CD8-positive, alpha-beta memory T cell (primary cell): ENCODE measurements at regions not wholly inside any gene's neighbourhood (a gene's known extent, or its start where the extent isn't known, plus 50 kb on each side); places are given as distances from the start of the nearest gene placed in this dataset.

Source experiments
- CTCF ChIA-PET: fragments of 350-600 bp; sonication (Branson Sonifier 250); formaldehyde crosslinking; loops from one replicate; lab custom pipeline; 2021; ENCODE audit warnings: antibody characterized with exemption; lab: Charles Lee
- POLR2A ChIA-PET: fragments of 350-600 bp; sonication (Branson Sonifier 250); formaldehyde crosslinking; loops from one replicate; lab custom pipeline; 2021; ENCODE audit warnings: antibody characterized with exemption; lab: Charles Lee
- DNase-seq, 5 donors: peaks; one replicate each; pipeline versions ENCODE4 v3.0.0 to v3.0.0-alpha.2; 2020 to 2022; ENCODE audit warnings: mixed read lengths in 1 of 5
- H3K27ac ChIP-seq: one replicate; pipeline ENCODE4 v1.7.0; 2013; ENCODE audit warnings: low read depth, mild to moderate bottlenecking, low read length, moderate library complexity
- H3K27me3 ChIP-seq: 2 replicates; pipeline ENCODE4 v1.7.0; 2013; ENCODE audit warnings: low read length, mild to moderate bottlenecking; ENCODE audit not compliant: insufficient read depth, poor library complexity, severe bottlenecking
- H3K36me3 ChIP-seq: 2 replicates; pipeline ENCODE4 v1.7.0; 2013; ENCODE audit warnings: mild to moderate bottlenecking, low read length, moderate library complexity; ENCODE audit not compliant: insufficient read depth
- H3K4me1 ChIP-seq: 2 replicates; pipeline ENCODE4 v1.7.0; 2013; ENCODE audit warnings: mild to moderate bottlenecking, low read length, moderate library complexity; ENCODE audit not compliant: insufficient read depth
- H3K4me3 ChIP-seq: 2 replicates; pipeline ENCODE4 v1.7.0; 2013; ENCODE audit warnings: mild to moderate bottlenecking, low read length
- H3K9me3 ChIP-seq: 2 replicates; pipeline ENCODE4 v1.7.0; 2013; ENCODE audit warnings: mild to moderate bottlenecking, low read length
- H3K27ac Mint-ChIP-seq, 8 donors: one replicate each; pipeline ENCODE4 v1.8.0; 2020 to 2021; ENCODE audit warnings: mixed read lengths in 8 of 8, mild to moderate bottlenecking in 6 of 8, inconsistent platforms in 3 of 8, moderate library complexity in 3 of 8
- H3K27me3 Mint-ChIP-seq, 2 donors: one replicate each; pipeline ENCODE4 v1.8.0; 2020 to 2021; ENCODE audit warnings: mixed read lengths in 2 of 2, mild to moderate bottlenecking in 1 of 2, moderate library complexity in 1 of 2
- H3K36me3 Mint-ChIP-seq, 3 donors: one replicate each; pipeline ENCODE4 v1.8.0; 2020 to 2021; ENCODE audit warnings: mixed read lengths in 3 of 3, inconsistent platforms in 1 of 3, mild to moderate bottlenecking in 1 of 3
- H3K4me1 Mint-ChIP-seq, 3 donors: one replicate each; pipeline ENCODE4 v1.8.0; 2020 to 2021; ENCODE audit warnings: mixed read lengths in 3 of 3, inconsistent platforms in 1 of 3, mild to moderate bottlenecking in 1 of 3
- H3K4me3 Mint-ChIP-seq, 7 donors: one replicate each; pipeline ENCODE4 v1.8.0; 2020 to 2021; ENCODE audit warnings: mixed read lengths in 7 of 7, mild to moderate bottlenecking in 6 of 7, moderate library complexity in 4 of 7, inconsistent platforms in 2 of 7
- H3K9me3 Mint-ChIP-seq, 5 donors: one replicate each; pipeline ENCODE4 v1.8.0; 2020 to 2022; ENCODE audit warnings: mixed read lengths in 5 of 5, mild to moderate bottlenecking in 3 of 5, moderate library complexity in 2 of 5, inconsistent platforms in 1 of 5

DNA sequence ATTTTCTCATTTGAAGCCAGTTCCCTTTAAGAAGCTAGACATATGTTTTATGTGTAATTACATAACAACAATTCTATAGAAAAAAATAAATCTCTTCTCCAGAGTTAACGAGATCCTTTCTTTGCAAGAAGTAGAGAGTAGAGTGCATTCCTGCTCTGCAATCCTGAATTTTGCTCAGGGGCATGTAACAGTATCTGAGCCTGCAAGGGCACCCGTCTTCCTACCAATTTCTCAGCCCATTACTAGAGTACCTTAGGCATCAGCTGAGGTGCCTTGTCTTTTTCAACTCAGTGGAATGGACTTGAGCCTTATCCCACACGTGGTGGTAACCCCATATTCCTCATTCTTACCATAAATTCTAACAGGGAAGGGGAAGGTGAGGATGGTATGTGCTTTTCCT, 205.9 kb downstream of the IKZF2 start:
- H3K27ac Mint-ChIP-seq = peak overlapping the region in 2 of 8 donors; percentile 7 to 42
- Histone ChIP-seq H3K27ac (no peak overlapping the region), H3K9me3 (no peaks in the 10 kb centered on the region), H3K4me3 (no peak overlapping the region), H3K27me3 (no peaks in the 10 kb centered on the region), H3K4me1 (no peaks in the 10 kb centered on the region), H3K36me3 (no peaks in the 10 kb centered on the region)
- no peak for DNase-seq
- peaks cover 0 to 3% (median 0%) of the 10 kb centered on the region in 3 donors for H3K36me3 Mint-ChIP-seq
- H3K27me3 Mint-ChIP-seq = no peaks in the 10 kb centered on the region
- POLR2A ChIA-PET = no interaction called here
- no peak overlapping the region for H3K4me3 Mint-ChIP-seq
- H3K4me1 Mint-ChIP-seq = no peaks in the 10 kb centered on the region
- peaks cover 0 to 2% (median 0%) of the 10 kb centered on the region in 5 donors for H3K9me3 Mint-ChIP-seq
- CTCF ChIA-PET = no interaction called here

DNA sequence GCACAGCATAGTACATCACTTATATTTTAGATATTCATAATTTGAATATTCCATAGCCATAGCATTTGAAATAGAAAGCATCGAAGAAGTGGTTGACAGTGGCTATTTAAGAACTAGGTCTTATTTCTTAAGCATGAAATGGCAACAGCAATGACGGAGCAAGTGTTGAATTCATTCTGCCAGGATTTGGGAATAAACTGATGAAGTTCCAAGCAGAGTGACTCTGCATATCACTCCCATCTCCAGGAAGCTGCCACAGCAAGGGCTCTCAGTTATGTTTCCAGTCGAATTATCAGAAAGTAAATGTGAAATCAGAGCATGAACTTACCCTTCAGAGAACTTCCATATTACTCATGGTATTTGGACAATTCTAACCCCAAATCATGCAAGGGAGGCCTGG, 208.1 kb downstream of the IKZF2 start:
- POLR2A ChIA-PET = no interaction called here
- H3K27ac ChIP-seq = no peak overlapping the region
- H3K36me3 Mint-ChIP-seq = peaks cover 0 to 3% (median 0%) of the 10 kb centered on the region in 3 donors
- H3K27me3 ChIP-seq = no peaks in the 10 kb centered on the region
- H3K36me3 ChIP-seq = no peaks in the 10 kb centered on the region
- no peak overlapping the region for H3K4me3 ChIP-seq
- CTCF ChIA-PET = no interaction called here
- no peaks in the 10 kb centered on the region for H3K27me3 Mint-ChIP-seq
- no peaks in the 10 kb centered on the region for H3K9me3 Mint-ChIP-seq
- no peak for DNase-seq
- no peaks in the 10 kb centered on the region for H3K4me1 ChIP-seq
- no peaks in the 10 kb centered on the region for H3K4me1 Mint-ChIP-seq
- no peaks in the 10 kb centered on the region for H3K9me3 ChIP-seq
- no peak overlapping the region for H3K27ac Mint-ChIP-seq
- no peak overlapping the region for H3K4me3 Mint-ChIP-seq

DNA sequence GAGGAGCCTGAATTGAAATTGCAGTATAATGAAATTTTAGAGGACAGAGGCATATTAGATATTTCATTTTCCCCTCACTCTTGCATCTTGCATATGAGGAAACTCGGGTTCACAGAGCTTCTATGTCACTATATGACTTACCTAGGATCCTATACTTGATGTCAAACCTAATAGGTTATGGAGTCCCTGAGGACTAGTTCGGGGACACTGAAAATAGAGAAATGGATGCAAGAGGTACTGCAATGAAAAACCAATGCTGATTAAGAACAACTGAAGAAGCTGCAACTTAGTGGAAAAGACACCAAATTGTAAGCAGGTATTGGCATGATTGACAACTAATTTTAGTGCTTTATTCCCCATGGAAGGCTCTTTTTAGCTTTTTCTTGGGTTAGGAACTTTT, 210.1 kb downstream of the IKZF2 start:
- H3K4me1 ChIP-seq = no peaks in the 10 kb centered on the region
- H3K9me3 ChIP-seq = no peaks in the 10 kb centered on the region
- Mint-ChIP-seq H3K36me3 (peaks cover 0 to 3% (median 1%) of the 10 kb centered on the region in 3 donors), H3K9me3 (peaks cover 0 to 2% (median 0%) of the 10 kb centered on the region in 5 donors), H3K4me1 (no peaks in the 10 kb centered on the region), H3K27ac (no peak overlapping the region), H3K4me3 (no peak overlapping the region), H3K27me3 (no peaks in the 10 kb centered on the region)
- no peaks in the 10 kb centered on the region for H3K27me3 ChIP-seq
- no peak overlapping the region for H3K27ac ChIP-seq
- no peak for DNase-seq
- no peaks in the 10 kb centered on the region for H3K36me3 ChIP-seq
- no peak overlapping the region for H3K4me3 ChIP-seq
- ChIA-PET POLR2A (no interaction called here), CTCF (no interaction called here)

DNA sequence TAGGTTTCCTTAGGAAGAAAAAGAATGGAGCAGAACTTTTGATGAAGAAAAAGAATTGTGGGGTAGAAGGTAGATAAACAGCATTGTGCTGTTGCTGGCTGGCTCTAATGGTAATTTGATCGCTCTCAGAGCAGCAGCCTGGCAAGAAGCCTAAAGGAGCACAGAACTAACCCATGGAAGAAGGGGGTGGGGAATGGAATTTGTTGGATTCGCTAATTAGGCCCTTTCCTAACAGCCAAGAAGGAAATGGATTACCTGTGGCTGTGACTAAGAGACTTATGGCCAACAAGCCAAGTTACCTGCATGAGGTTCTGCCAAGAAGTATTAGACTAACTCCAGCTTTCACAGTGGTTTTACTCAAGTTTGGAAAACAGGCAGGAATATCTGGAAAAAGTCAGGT, 210.6 kb downstream of the IKZF2 start:
- H3K9me3 ChIP-seq = no peaks in the 10 kb centered on the region
- Mint-ChIP-seq H3K4me1 (no peaks in the 10 kb centered on the region), H3K9me3 (peaks cover 0 to 2% (median 0%) of the 10 kb centered on the region in 5 donors), H3K27me3 (no peaks in the 10 kb centered on the region), H3K36me3 (peaks cover 0 to 3% (median 1%) of the 10 kb centered on the region in 3 donors), H3K27ac (peak overlapping the region in 2 of 8 donors; percentile 23 to 38), H3K4me3 (no peak overlapping the region)
- DNase-seq = no peak
- no peak overlapping the region for H3K4me3 ChIP-seq
- H3K27me3 ChIP-seq = no peaks in the 10 kb centered on the region
- H3K27ac ChIP-seq = no peak overlapping the region
- POLR2A ChIA-PET = no interaction called here
- H3K4me1 ChIP-seq = no peaks in the 10 kb centered on the region
- CTCF ChIA-PET = no interaction called here
- H3K36me3 ChIP-seq = no peaks in the 10 kb centered on the region

DNA sequence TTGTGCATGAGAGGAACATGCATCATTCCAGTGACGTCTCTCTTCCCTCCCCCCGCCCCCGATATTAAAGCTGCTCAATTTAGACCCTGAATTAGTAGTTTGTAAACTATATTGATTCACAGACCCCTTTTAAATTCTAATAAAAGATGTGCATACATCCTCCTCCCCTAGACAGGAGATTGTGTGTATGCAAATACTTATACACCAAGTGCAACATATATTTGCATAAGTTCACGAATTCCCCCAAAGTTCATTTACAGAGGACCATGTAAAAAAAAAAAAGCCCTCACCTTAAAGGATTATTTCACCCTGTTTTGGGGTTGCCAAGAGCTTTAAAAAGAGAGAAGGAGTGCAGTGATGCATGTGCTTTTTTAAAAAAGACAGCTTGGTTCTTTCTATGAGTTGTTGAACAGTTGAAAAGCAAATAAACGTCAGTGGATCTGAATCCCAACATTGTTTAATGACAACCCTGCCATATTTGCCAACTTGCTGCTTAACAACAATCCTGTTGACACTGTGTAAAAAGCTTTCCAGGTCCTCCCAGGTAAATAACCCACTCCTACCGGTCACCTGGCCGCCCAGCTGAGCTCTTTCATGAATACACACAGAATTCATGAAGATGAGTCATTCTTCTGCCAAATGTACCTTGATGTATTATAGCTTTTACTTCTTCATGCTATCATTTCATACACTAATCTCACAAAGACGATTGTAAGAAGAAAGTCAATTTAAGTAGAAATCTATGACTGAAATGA, 211.5 kb downstream of the IKZF2 start:
- Mint-ChIP-seq H3K27ac (no peak overlapping the region), H3K4me3 (no peak overlapping the region), H3K4me1 (no peaks in the 10 kb centered on the region), H3K27me3 (no peaks in the 10 kb centered on the region), H3K9me3 (peaks cover 0 to 2% (median 0%) of the 10 kb centered on the region in 5 donors), H3K36me3 (peaks cover 0 to 3% (median 1%) of the 10 kb centered on the region in 3 donors)
- POLR2A ChIA-PET = no interaction called here
- DNase-seq = no peak
- no peaks in the 10 kb centered on the region for H3K36me3 ChIP-seq
- no peak overlapping the region for H3K27ac ChIP-seq
- no peaks in the 10 kb centered on the region for H3K27me3 ChIP-seq
- no peaks in the 10 kb centered on the region for H3K9me3 ChIP-seq
- CTCF ChIA-PET = no interaction called here
- no peaks in the 10 kb centered on the region for H3K4me1 ChIP-seq
- no peak overlapping the region for H3K4me3 ChIP-seq

DNA sequence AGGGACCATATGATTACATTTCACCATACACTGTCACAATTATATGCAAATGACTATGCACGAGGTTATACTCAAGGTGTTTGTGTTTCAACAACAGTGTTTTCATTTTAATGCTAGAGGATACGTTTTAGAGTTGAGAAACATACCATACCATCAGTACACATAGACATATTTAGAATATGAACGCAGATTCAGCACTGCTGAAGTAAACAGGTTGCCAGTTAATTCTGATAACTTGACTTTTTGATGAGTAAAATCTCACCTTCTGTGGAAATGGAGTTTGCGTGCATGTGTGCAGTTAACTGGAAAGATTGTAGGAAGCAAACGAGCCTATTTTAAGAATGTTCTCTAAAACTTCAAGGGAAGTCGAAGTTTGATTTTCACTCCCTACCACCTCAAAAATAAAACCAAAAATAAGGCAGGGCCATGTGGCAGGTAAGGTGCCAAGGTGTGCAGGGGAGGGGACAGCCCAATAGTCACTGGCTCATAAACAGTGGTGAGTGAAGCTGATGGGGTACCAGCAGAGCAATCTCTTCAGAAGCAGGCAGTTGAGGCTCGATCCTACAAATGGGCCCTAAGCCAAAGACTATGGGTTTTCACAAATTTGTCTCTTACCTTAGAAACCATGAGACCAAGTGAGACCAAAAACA, 213.1 kb downstream of the IKZF2 start:
- H3K27ac Mint-ChIP-seq = peak overlapping the region in 2 of 8 donors; percentile 17 to 95
- no peak overlapping the region for H3K4me3 Mint-ChIP-seq
- no peaks in the 10 kb centered on the region for H3K36me3 ChIP-seq
- no peak overlapping the region for H3K27ac ChIP-seq
- peaks cover 0 to 2% (median 0%) of the 10 kb centered on the region in 5 donors for H3K9me3 Mint-ChIP-seq
- no peaks in the 10 kb centered on the region for H3K27me3 Mint-ChIP-seq
- H3K36me3 Mint-ChIP-seq = peaks cover 0 to 1% (median 0%) of the 10 kb centered on the region in 3 donors
- ChIA-PET CTCF (no interaction called here), POLR2A (no interaction called here)
- H3K9me3 ChIP-seq = no peaks in the 10 kb centered on the region
- no peaks in the 10 kb centered on the region for H3K4me1 ChIP-seq
- H3K4me3 ChIP-seq = no peak overlapping the region
- H3K27me3 ChIP-seq = no peaks in the 10 kb centered on the region
- DNase-seq = no peak
- H3K4me1 Mint-ChIP-seq = no peaks in the 10 kb centered on the region

DNA sequence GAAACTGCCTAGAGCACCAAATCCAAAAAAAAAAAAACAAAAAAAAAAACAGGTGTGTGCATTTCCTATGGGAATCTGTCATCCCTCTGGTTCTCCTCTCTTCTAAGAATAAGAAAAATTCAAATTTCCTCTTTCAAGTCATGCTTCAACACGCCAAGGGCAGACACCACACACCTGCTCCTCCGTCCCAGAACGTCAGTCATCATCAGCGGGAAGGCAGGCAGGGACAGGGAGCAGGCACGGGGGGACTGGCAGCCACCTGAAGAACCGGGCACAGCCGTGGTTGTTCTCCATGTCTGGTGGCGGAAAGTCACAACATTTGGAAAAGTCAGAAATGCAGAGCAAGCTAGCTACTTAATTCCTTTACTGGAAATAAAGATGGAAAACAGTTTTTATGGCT, 214.8 kb downstream of the IKZF2 start:
- CTCF ChIA-PET = no interaction called here
- Mint-ChIP-seq H3K4me3 (no peak overlapping the region), H3K9me3 (peaks cover 0 to 2% (median 0%) of the 10 kb centered on the region in 5 donors), H3K4me1 (no peaks in the 10 kb centered on the region), H3K36me3 (peaks cover 0 to 5% (median 1%) of the 10 kb centered on the region in 3 donors), H3K27ac (no peak overlapping the region), H3K27me3 (no peaks in the 10 kb centered on the region)
- POLR2A ChIA-PET = no interaction called here
- Histone ChIP-seq H3K27me3 (no peaks in the 10 kb centered on the region), H3K9me3 (no peaks in the 10 kb centered on the region), H3K27ac (no peak overlapping the region), H3K36me3 (no peaks in the 10 kb centered on the region), H3K4me3 (no peak overlapping the region), H3K4me1 (no peaks in the 10 kb centered on the region)
- no peak for DNase-seq

DNA sequence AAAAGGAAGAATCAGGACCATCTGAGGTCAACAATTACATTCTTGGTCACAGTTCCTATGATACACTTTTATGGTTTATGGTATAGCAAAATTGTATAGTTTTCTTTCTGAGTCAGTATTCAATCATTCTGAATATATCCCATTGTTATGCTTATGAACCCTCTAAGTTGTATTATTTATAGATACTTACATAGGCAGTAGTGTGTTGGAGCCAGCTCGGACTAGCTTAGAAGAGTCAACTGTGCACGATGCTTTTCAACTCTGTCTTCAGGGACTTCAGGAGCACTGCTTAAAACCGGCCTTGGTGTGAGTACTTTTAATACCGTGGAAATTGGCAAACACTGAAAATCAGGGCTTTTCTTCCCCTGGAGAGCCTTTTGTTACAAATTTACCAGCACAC, 215.7 kb downstream of the IKZF2 start:
- POLR2A ChIA-PET = no interaction called here
- no peaks in the 10 kb centered on the region for H3K27me3 Mint-ChIP-seq
- Histone ChIP-seq H3K36me3 (no peaks in the 10 kb centered on the region), H3K27ac (no peak overlapping the region), H3K4me1 (no peaks in the 10 kb centered on the region), H3K4me3 (no peak overlapping the region), H3K27me3 (no peaks in the 10 kb centered on the region), H3K9me3 (no peaks in the 10 kb centered on the region)
- H3K4me3 Mint-ChIP-seq = no peak overlapping the region
- H3K36me3 Mint-ChIP-seq = peaks cover 0 to 13% (median 1%) of the 10 kb centered on the region in 3 donors
- peaks cover 0 to 2% (median 0%) of the 10 kb centered on the region in 5 donors for H3K9me3 Mint-ChIP-seq
- H3K27ac Mint-ChIP-seq = no peak overlapping the region
- CTCF ChIA-PET = no interaction called here
- no peaks in the 10 kb centered on the region for H3K4me1 Mint-ChIP-seq
- DNase-seq = no peak
